ENCODE measurements at regions not wholly inside any gene's neighbourhood (a gene's known extent, or its start where the extent isn't known, plus 50 kb on each side); places are given as distances from the start of the nearest gene placed in this dataset.

DNA sequence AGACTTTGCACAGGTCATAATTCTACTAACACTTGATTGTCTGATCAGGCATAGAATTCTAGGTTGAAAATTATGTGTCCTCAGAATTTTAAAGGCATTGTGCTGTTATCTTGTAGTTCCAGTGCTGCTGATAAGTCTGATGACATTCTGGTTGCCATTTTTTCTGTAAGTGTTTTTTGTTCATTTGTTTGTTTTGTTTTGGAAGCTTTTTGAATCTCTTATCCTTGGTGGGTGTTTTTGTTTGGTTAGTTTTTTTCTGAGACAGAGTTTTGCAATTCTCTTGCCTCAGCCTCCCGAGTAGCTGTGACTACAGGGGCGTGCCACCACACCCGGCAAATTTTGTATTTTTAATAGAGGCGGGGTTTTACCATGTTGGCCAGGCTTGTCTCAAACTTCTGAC, 178.9 kb downstream of the CCDC71L start:
- ChIA-PET CTCF (no interaction called here), POLR2A (interaction anchor here (1.6 kb wide), 1 partner anchor 197 kb away, joined by 4 read pairs; the partner anchor contains the start of gene NAMPT), RAD21 (ENCODE audit: low non-redundant PET in 1 of 2, low total read pairs in 2 of 2, uncharacterized antibody in 2 of 2, unreplicated experiment in 2 of 2) (no interaction called here)
- no peak overlapping the region for H3K9ac ChIP-seq (ENCODE audit: low read length)
- no peaks in the 10 kb centered on the region for H3K27me3 ChIP-seq (ENCODE audit: insufficient read depth, low read length)
- no peaks in the 10 kb centered on the region for H3K9me2 ChIP-seq (ENCODE audit: insufficient read depth)
- no peak for ATAC-seq
- BruUV-seq (replicated peaks), result no TSS peak
- no peak overlapping the region for H2AFZ ChIP-seq (ENCODE audit: low read depth, low read length, poor library complexity, severe bottlenecking)
- no peak for DNase-seq (ENCODE audit: low read depth, low spot score)
- peaks cover 6 to 43% of the 10 kb centered on the region in 2 experiments for H3K4me1 ChIP-seq (ENCODE audit: control insufficient read depth in 1 of 2, insufficient read depth in 2 of 2, low read length in 2 of 2)
- no peak overlapping the region for H3K4me2 ChIP-seq (ENCODE audit: low read length)
- TF ChIP-seq ELF1 (IDR thresholded peaks at IDR 0.05; ENCODE audit: borderline replicate concordance, low read depth), result no peak
- no peak for TF ChIP-seq EGR1 (IDR thresholded peaks at IDR 0.05; ENCODE audit: low read depth)
- no peak for TF ChIP-seq SIN3A (IDR thresholded peaks at IDR 0.05; ENCODE audit: low read depth)
- TF ChIP-seq POLR2AphosphoS5 (IDR thresholded peaks at IDR 0.05; ENCODE audit: low read depth, low read length), result no peak
- TF ChIP-seq REST (IDR thresholded peaks at IDR 0.05; ENCODE audit: low read depth), result no peak
- TF ChIP-seq ATF3 (IDR thresholded peaks at IDR 0.05), result no peak
- TF ChIP-seq TCF7L2 (IDR thresholded peaks at IDR 0.05; ENCODE audit: borderline replicate concordance, extremely low read depth, insufficient read depth, insufficient read length), result no peak
- TF ChIP-seq FOSL1 (IDR thresholded peaks at IDR 0.05; ENCODE audit: low read depth), result no peak
- no peak for TF ChIP-seq RAD21 (IDR thresholded peaks at IDR 0.05; ENCODE audit: low read depth)
- no peak for TF ChIP-seq ZFX (IDR thresholded peaks at IDR 0.05)
- TF ChIP-seq CBX3 (IDR thresholded peaks at IDR 0.05; ENCODE audit: low read depth), result no peak
- H3K27ac ChIP-seq (ENCODE audit: low read depth, low read length), result no peak overlapping the region
- no peaks in the 10 kb centered on the region for H4K20me1 ChIP-seq (ENCODE audit: insufficient read depth)
- no peaks in the 10 kb centered on the region for H3K9me3 ChIP-seq (ENCODE audit: control insufficient read depth in 1 of 2, insufficient read depth in 1 of 2, low read depth in 1 of 2, low read length in 2 of 2)
- intact Hi-C loops (cut with micrococcal nuclease), result no loop called here
- no peaks in the 10 kb centered on the region for H3K36me3 ChIP-seq (ENCODE audit: control insufficient read depth in 1 of 2, insufficient read depth in 2 of 2, low read length in 2 of 2)
- H3K79me2 ChIP-seq (ENCODE audit: insufficient read depth, low read length), result no peaks in the 10 kb centered on the region
- H3K4me3 ChIP-seq (replicated peaks in 1 of 2; ENCODE audit: low read depth in 1 of 2, low read length in 2 of 2), result no peak overlapping the region

All from HCT116 (cell line).